ENCODE measurements at regions not wholly inside any gene's neighbourhood (a gene's known extent, or its start where the extent isn't known, plus 50 kb on each side); places are given as distances from the start of the nearest gene placed in this dataset.

DNA sequence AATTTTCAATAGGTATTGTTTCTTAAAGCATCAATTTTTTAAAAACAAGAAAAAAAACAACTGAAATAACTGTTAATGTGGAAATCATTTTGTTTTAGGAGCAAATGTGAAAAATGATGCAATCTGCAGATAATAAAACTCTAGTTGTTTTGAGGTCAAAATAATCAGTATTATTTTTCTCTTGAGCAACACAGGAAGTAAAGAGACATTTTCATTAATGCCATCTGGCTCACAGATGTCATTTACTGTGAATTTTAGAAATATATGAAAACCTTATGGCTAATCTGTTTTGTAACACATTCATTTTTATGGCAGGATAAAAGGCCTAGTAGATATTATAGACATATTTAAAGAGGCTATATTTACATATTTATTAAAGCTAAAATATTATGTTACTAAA is 141.6 kb downstream of the PCDH18 start:
- TF ChIP-seq EZH2 (IDR thresholded peaks at IDR 0.05) (no peak), POLR2AphosphoS5 (IDR thresholded peaks at IDR 0.05; ENCODE audit: low read depth, low read length) (no peak), RAD21 (IDR thresholded peaks at IDR 0.05; ENCODE audit: low read depth) (no peak), CTCF (IDR thresholded peaks at IDR 0.05 in 2 of 3, conservative IDR thresholded peaks at IDR 0.05 in 1 of 3; ENCODE audit: borderline replicate concordance in 1 of 3, insufficient read depth in 1 of 3, low read depth in 2 of 3, low read length in 2 of 3) (no peak)

Data from HCT116 (cell line).